Left renal cortex interstitium (tissue), 4 donors: ENCODE measurements at regions not wholly inside any gene's neighbourhood (a gene's known extent, or its start where the extent isn't known, plus 50 kb on each side); places are given as distances from the start of the nearest gene placed in this dataset.

Source experiments
- DNase-seq, 4 donors: peaks; one replicate each; pipeline ENCODE4 v3.0.0-alpha.2; 2013; ENCODE audit warnings: low read depth in 4 of 4, low spot score in 2 of 4, missing footprints in 1 of 4

DNA sequence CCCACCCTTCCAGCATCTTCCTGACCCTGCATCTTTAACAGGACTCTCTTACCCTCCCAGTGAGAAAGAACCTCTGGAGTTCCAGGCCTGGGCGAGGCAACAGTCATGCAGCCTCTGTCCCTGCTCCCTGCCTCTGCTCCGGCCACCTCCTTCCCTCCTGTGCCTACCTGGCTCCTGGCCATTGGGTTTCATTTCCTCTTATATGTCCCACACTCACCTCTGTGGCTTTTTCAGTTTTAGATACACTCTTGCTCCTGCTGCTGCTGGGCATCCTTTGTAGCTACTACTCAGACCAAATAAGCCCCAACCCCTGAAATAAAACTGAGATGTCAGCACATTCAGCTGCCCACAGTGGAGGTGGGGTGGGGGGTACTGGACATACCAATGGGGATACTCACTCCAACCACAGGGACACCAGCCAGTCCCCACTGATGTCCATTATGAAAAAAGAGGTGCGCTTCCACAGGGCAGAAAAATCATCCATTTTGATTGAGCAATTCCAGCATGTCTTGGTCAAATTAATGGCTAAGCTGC, 99.1 kb upstream of the NRXN3 start:
- DNase-seq: no peak

DNA sequence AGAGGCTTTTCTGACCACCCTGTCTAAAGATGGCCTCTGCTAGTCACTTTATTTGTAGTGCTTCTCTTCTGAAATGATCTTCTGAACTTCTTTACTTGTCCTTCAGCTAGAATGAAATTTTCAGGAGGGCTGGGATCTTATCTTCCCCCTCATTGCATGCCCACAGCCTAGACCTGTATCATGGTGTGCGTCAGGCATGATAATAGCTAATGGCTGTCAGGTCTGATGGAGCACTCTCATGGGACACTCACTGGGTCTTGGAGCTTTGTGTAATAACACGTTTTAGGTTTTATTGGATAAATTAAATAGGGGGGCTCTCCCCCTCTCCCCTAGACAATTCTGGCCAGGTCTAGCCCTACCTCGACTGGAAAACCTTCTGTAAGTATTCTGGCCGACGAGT, 97.1 kb upstream of the NRXN3 start:
- DNase-seq: no peak

DNA sequence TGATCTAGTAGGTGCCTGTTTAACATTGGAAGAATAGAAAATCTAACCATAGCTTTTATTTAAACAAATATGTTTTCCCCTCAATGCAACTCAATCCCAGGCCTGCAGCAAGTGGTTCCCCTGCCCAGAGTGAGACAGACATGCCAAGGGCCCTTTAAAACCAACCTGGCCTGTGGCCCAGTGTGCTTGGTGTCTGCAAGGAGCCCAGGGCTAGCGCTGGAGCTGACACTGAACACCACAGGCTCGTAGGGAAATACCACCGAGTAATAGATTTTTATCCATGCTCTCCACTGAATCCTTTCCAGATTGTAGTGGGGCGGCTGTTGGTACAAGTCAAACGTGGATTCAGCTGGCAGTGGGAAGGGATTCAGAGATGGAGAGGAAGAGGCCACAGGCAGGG, 95.6 kb upstream of the NRXN3 start:
- DNase-seq: no peak

DNA sequence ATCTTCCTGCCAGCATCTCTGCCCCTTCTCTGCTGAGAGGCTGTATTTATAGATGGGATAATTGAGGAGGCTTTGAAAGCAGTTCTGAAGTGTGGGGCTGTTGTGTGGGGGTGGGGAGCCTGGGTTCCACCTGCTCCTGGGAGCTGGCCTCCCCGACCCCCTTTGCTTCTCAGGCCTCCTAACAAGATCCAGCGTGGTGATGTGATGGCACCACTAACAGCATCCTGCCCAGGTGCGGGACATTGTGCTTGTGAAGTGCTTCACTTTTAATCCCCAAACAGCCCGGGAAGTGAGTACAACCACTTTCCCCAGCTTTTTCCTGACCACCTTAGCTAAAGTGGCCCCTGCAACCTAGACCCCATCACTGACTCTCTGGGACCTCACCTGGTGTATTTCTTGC, 95.1 kb upstream of the NRXN3 start:
- no peak for DNase-seq

DNA sequence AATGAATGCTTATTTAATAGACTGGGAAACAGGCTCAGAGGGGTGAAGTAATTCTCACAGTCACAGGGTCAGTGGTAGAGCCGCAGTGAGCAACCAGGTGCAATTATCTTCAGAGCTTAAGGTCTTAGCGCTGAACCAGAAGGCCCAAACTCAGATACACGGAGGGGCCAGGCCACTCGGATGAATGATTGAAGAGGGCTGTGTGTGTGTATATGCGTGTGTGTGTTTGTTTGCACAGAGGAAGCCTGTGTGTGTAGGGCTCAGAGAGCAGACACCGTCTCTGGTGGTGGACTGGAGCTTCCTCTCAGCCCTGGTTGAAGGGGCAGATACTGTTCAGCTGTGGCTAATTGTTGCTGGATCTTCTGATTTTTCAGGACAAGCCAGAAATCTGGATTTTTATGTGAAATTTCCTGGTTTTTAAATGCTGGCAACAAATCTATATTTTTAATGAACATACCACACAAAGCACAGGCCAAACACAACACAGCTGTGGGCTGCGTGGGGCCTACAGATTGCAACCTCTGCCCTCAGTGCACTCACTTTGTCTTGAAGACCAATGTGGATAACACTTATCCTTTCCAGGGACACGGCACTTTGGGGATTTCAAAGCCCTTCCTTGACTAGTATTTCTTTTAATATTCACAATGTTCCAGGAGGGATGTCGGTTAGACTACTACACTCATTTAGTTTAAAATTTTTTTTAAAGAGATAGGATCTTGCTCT, 94.5 kb upstream of the NRXN3 start:
- DNase-seq: no peak

DNA sequence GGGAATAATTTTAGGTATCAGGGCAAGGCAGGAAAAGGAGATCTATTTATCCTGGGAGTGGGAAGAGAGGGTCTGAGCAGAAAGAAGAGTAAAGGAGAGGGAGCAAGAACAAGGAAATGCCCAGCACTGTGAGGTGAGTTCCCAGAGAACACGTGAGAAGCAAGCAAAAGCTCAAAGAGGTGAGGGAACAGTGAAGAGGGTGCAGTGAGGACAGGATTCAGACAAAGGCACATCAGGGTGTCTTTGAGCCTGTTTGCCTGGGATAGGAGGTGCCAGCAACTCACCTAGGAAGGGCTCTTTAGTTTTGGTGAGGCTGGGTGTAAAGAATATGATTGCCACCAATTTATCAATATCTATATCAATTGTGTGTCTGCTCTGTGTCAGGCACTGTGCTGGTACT, 88.9 kb upstream of the NRXN3 start:
- no peak for DNase-seq

DNA sequence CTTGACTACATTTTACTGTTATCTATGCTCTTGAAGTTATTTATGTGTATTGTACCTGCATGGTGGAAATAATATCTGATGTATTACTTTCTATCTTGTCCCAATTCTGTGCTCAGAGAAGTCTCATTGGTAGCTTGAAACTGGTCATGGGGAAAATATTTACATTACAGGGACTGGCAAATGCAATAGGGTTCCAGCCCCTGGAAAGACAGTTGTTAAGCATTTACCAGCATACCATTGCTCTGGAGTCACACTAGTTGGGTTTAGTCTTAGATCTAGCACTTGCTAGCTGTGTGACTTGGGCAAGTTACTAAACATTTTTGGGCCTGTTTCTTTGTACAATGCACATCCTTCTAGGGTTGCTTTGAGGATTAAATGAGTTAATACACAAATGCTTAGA, 86.3 kb upstream of the NRXN3 start:
- no peak for DNase-seq

DNA sequence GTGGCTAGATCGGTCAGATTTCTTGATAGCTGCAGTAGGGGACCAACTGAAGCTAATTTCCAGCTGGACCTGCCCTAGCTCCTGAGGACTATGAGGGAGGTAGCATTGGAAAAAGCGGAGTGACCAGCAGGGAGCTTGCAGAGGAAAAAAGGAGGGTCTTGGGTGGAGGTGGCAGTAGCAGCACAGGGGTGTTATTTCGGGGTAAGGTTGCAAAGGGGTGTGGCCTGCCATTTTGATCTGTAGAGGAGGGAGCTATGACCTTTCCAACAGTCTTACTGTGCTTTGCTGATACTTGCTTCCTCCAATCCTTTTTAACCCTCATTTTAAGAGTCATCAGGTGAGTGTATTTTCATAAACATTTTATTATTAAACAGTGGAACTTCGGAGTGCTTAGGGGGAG, 83.8 kb upstream of the NRXN3 start:
- no peak for DNase-seq

DNA sequence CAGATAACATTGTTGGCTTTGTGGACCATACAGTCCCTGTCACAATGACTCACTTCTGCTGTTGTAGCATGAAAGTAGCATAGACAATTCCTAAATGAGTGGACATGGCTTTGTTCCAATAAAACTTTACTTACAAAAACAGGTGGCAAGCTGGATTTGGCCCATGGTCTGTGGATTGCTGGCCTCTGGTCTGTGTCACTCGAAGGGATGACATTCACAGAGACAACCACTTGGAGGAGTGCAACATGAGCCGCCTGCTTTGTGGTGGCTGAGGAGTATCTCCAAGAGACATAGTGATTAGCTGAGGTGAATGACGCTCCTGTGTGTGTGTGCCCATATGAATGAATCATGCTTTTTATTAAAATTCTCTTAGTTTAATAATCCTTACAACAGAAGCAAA, 81.3 kb upstream of the NRXN3 start:
- no peak for DNase-seq

DNA sequence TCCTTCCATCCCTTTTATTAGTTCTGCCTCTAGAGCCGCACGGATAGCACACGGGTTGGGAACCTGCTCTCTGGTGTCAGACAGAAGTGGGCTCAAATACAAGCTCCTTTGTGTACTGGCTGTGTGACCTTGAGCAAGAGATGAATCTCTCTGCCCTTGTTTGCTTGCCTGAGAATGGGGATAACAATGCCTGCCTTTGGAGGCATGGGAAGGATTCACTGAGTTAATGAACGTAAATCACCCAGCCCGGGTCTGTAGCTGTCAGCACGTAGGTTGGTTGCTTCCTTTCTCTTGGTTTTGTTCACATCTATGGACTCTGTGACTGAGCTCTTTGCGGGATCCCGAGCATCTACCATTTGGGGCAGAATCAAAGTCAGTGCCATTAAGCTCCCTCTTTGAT, 79.3 kb upstream of the NRXN3 start:
- no peak for DNase-seq

DNA sequence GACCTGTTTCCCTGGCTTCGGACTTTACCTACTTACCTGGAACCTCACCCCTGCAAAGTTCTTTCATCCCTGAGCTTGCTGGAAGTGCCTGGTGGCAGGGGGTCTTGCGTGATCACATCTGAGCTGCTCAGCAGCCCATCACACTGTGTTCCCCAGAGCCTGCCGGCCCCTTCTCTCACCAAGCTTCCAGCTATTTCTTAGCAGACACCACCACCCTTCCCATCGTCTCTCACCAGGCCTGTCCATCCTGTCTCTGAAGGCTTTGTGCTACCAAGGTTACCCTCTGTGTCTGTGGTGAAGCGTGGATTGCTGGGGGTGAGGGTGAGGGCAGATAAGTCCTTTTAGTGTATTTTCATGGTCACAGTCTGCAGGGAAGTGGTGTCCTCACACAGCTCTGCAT, 78.8 kb upstream of the NRXN3 start:
- no peak for DNase-seq

DNA sequence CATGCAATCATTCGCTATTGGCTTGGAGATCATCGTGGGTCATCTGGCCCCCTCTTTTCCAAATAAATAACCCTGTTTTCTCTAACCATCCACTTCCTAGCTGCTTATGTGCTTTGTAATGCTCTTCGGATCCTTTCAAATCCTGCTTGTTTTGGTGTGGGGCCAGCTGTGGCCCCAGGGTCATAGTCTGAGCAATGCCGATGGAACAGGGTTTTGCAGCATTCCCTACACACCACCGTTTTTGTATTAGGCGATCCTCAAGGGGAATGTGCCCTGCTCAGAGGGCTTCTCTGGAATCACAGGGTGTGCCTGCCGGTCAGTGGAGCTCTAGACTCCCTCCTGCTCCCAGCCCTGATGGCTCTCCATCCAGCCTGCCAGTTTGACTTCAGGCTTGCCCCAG, 78.1 kb upstream of the NRXN3 start:
- no peak for DNase-seq

DNA sequence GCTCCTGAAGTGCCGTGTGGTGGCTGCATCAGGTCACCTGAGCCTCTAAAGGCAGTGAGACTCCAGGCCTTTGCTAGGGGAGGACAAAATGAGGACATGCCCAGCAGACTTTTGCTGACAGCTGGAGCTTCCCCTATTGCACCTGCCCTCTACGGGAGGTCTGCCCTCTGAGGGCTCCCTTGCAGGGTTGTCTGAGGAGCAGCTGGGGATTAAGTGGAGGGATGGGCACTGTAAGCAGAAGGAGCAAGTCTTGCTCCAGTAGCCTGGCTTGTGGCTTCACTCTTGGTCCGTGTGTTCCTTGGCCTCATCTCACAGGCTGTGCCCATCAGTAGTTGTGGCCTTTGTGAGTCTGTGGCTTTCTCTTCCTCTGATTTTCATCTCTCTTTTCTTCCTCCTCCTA, 66.9 kb upstream of the NRXN3 start:
- DNase-seq: no peak

DNA sequence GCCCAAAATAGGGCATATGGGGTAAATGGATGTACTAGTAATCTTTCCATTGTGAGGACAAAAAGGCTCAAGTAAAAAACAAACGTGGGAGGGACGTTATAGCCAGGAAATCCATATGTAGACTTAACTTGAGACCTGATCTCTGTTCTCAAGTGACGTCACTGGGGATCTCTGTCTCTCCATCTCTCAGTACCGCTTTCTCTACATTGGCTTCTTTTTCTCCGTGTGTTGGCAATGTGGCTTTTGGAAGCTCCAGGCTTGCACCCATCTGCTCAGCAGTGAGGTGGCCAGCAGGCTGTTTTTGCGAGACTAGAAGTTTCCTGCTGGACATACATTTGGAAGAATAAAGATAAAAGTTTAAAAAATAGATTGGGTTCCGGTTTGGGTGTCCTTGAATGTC, 66.0 kb upstream of the NRXN3 start:
- DNase-seq: no peak

DNA sequence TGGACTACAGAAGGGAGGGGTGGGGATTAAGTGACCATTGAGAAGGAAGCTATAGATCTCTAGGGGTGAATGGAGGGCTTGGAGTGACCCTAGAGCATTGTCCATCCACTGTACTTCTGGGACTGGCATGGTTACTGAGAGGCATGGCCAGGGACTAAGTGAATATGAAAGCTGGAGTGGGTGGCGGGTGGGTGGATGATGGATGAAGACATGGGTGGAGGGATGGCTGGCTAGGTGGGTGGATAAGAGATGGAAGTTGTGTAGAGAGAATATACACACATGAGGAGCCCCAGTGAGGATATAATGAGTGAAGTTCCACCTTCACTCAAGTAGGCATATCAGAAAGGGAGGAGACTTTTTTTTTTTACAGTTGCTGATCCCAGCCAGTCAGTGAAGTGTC, 65.5 kb upstream of the NRXN3 start:
- no peak for DNase-seq

DNA sequence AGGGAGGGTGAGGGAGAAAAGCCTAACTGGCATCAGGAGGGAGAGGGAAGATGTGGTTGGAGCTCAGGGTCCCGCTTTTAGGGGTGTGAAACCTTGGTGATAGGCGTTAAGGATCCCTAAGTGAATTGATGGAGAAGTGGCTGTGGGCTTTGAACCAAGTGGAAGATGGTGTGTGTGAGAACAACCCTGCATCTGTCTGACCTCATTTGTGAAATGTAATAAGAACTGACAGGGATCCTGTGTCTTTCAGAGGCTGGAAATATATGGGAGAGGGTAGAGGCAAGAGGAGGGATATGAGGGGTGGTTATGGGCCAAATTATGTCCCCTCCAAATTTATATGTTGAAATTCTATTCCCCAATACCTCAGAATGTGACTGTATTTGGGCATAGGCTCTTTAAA, 63.8 kb upstream of the NRXN3 start:
- no peak for DNase-seq

DNA sequence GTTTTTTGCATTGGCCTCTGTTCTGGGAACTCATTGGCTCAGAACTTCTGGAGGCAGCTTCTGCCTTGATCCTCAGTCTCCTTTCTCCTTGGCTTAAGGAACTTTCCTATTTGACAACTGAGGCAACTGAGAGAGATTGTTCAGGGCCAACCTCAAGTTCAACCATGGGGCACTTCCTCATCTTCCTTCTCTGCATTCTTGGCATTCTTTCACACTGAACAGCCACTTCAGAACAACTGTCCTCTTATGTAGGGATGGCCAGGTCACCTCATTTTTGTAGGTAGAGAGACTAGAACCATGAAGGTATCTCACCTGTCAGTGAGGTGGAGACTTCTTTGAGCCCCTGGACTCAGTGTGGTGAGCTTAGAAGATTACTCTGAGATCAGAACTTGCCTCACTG, 63.0 kb upstream of the NRXN3 start:
- no peak for DNase-seq

DNA sequence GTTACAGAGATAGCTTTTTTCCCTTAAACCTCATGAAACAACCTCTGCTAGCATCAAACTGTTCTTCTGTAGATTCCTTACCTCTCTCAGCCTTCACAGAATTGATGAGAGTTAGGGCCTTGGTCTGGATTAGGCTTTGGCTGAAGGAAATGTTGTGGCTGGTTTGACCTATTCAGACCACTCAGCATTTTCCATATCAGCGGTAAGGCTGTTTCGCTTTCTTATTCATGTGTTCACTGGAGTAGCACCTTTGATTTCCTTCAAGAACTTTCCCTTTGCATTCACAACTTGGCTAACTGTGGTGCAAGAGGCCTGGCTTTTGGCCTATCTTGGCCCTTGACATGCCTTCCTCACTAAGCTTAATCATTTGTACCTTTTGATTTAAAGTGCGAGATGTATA, 50.7 kb upstream of the NRXN3 start:
- no peak for DNase-seq
